Hypothalamus (tissue), 51 donors: ENCODE measurements at regions not wholly inside any gene's neighbourhood (a gene's known extent, or its start where the extent isn't known, plus 50 kb on each side); places are given as distances from the start of the nearest gene placed in this dataset.
"Not testable (repeated sequence)": the region's sequence is repeated elsewhere in the genome, so short reads cannot be mapped to it uniquely, and the experiment has no call there.

ENCODE experiments used
- DNase-seq, 51 donors: peaks; one replicate each; lab custom pipeline; 2025; lab: John Stamatoyannopoulos, UW

- DNase-seq: no peak
These were observed 87.1 kb downstream of the RTP5 start for GRCh38 chr2:241956521-241957110.

- DNase-seq: no peak
These were observed 87.7 kb downstream of the RTP5 start for GRCh38 chr2:241957276-241957675.

GRCh38 chr2:241958818-241959545 lies 89.5 kb downstream of the RTP5 start:
- DNase-seq: no peak

GRCh38 chr2:241959751-241960269 lies 90.3 kb downstream of the RTP5 start:
- no peak for DNase-seq

- DNase-seq: no peak
These were observed 91.9 kb downstream of the RTP5 start for GRCh38 chr2:241961454-241961853.

- no peak for DNase-seq
These were observed 94.6 kb downstream of the RTP5 start for GRCh38 chr2:241964133-241964532.

GRCh38 chr2:241965931-241966412 lies 96.4 kb downstream of the RTP5 start:
- DNase-seq: peak in 7 of 51 donors; percentile 9 to 41 (median 31)

- peak in 1 of 51 donors; percentile 13 for DNase-seq
These were observed 97.3 kb downstream of the RTP5 start for GRCh38 chr2:241966647-241967466.

GRCh38 chr2:241967467-241968144 lies 98.1 kb downstream of the RTP5 start:
- DNase-seq: no peak

- no peak for DNase-seq
These were observed 98.9 kb downstream of the RTP5 start for GRCh38 chr2:241968417-241968816.

GRCh38 chr2:241969182-241969581 lies 99.7 kb downstream of the RTP5 start:
- not testable (repeated sequence) for DNase-seq

GRCh38 chr2:241970716-241971115 lies 101.2 kb downstream of the RTP5 start:
- no peak for DNase-seq

- DNase-seq: no peak
These were observed 104.6 kb downstream of the RTP5 start for GRCh38 chr2:241974096-241974495.

- DNase-seq: no peak
These were observed 105.5 kb downstream of the RTP5 start for GRCh38 chr2:241974851-241975592.

GRCh38 chr2:241975593-241976284 lies 106.2 kb downstream of the RTP5 start:
- DNase-seq: no peak

GRCh38 chr2:241976296-241976695 lies 106.8 kb downstream of the RTP5 start:
- DNase-seq: no peak

GRCh38 chr2:241977557-241978300 lies 108.2 kb downstream of the RTP5 start:
- no peak for DNase-seq

GRCh38 chr2:241978670-241979069 lies 109.1 kb downstream of the RTP5 start:
- no peak for DNase-seq

GRCh38 chr2:241980193-241980592 lies 110.7 kb downstream of the RTP5 start:
- no peak for DNase-seq
